Adrenal gland (tissue), 5 donors: ENCODE measurements at regions not wholly inside any gene's neighbourhood (a gene's known extent, or its start where the extent isn't known, plus 50 kb on each side); places are given as distances from the start of the nearest gene placed in this dataset.

Source experiments
- CTCF ChIP-seq, 6 experiments: fragments of 450-650 bp in 4 of 6; fragments of 200-600 bp in 2 of 6; sonication (generic) in 1 of 6; IDR thresholded peaks; 1 replicate in 5 of 6; 2 replicates in 1 of 6; pipeline versions ENCODE4 v1.5.1 to v1.8.0; 2016 to 2021; ENCODE audit warnings: antibody characterized with exemption in 6 of 6, mild to moderate bottlenecking in 2 of 6, moderate library complexity in 1 of 6
- POLR2A ChIP-seq, 2 donors: fragments of 450-650 bp; IDR thresholded peaks; one replicate each; pipeline ENCODE4 v1.6.1; 2017; ENCODE audit warnings: antibody characterized with exemption in 2 of 2, mild to moderate bottlenecking in 2 of 2, moderate library complexity in 1 of 2
- donor health status: DM: no; HTN: no; CAD: no.

GRCh38 chr5:92890841-92891244, 690.2 kb downstream of the NR2F1-AS1 start:
- no peak for TF ChIP-seq CTCF (IDR thresholded peaks at IDR 0.05)
- TF ChIP-seq POLR2A (IDR thresholded peaks at IDR 0.05): no peak
